MG63 (cell line): ENCODE measurements at regions not wholly inside any gene's neighbourhood (a gene's known extent, or its start where the extent isn't known, plus 50 kb on each side); places are given as distances from the start of the nearest gene placed in this dataset.

Source experiments
- DNase-seq: peaks from one replicate; pipeline ENCODE4 v3.0.0-alpha.2; 2020
- H3K27me3 ChIP-seq: fragments of 250-450 bp; sonication (Bioruptor Pico); 2 replicates; pipeline ENCODE4 v1.5.1; 2020; ENCODE audit warnings: mild to moderate bottlenecking, moderate library complexity
- H3K36me3 ChIP-seq: fragments of 250-450 bp; sonication (Bioruptor Pico); 2 replicates; pipeline ENCODE4 v1.5.1; 2020; ENCODE audit warnings: mild to moderate bottlenecking, moderate library complexity
- H3K4me3 ChIP-seq: fragments of 250-450 bp; sonication (Bioruptor Pico); 2 replicates; pipeline ENCODE4 v1.5.1; 2020; ENCODE audit warnings: mild to moderate bottlenecking, moderate library complexity
- H3K9me3 ChIP-seq: fragments of 250-450 bp; sonication (Bioruptor Pico); 2 replicates; pipeline ENCODE4 v1.5.1; 2020; ENCODE audit warnings: mild to moderate bottlenecking, moderate library complexity

DNA sequence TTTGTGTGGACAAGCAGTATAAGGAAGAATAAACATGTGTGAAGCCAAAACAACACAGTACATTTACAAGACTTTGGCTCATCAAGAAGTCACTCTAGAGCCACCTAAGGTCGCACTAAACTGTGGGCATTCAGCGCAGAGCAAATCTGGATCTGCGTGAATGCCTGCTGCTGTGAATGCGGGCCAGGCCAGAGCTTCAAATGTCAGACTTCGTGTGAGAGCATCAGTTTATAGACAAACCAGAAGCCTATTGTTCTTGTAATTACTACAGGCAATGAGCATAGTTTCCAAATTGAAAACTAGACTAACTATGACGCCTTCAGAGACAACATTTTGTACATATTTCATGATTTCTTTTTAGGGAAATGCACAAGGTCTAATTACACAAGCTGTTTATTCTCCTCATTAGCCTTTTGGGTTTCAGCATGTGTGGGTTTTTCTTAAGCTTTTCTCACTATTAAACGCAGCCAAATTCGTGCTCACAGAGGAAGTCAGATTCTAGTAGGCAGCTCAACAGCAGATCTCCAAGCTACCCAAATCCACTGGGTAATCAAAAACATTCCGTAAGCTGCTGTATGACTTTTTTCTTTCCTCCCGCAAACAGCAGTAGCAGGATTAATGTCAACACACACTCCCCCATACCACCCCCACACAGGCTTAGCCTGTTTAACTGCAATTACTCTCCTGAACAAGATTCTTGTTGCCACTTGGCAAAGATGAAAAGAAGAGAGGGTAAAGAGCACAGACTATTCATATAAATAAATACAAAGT lies 84.5 kb upstream of the SETMAR start:
- no peaks in the 10 kb centered on the region for H3K27me3 ChIP-seq
- no peaks in the 10 kb centered on the region for H3K36me3 ChIP-seq
- H3K4me3 ChIP-seq: no peak overlapping the region
- H3K9me3 ChIP-seq: no peaks in the 10 kb centered on the region
- DNase-seq: no peak

GRCh38 chr3:4219227-4219568 lies 84.0 kb upstream of the SETMAR start:
- Histone ChIP-seq H3K9me3 (no peaks in the 10 kb centered on the region), H3K27me3 (no peaks in the 10 kb centered on the region)

GRCh38 chr3:4220065-4220464 lies 83.1 kb upstream of the SETMAR start:
- Histone ChIP-seq H3K4me3 (no peak overlapping the region), H3K27me3 (no peaks in the 10 kb centered on the region), H3K9me3 (no peaks in the 10 kb centered on the region), H3K36me3 (no peaks in the 10 kb centered on the region)
- DNase-seq: no peak

More at GRCh38 chr3:4219227-4219568, 84.0 kb upstream of the SETMAR start:
- H3K4me3 ChIP-seq: no peak overlapping the region
- H3K36me3 ChIP-seq: no peaks in the 10 kb centered on the region
- DNase-seq: no peak

- Histone ChIP-seq H3K36me3 (no peaks in the 10 kb centered on the region), H3K4me3 (no peak overlapping the region), H3K27me3 (no peaks in the 10 kb centered on the region), H3K9me3 (no peaks in the 10 kb centered on the region)
- no peak for DNase-seq
These were observed 80.5 kb upstream of the SETMAR start for GRCh38 chr3:4222574-4223175.

GRCh38 chr3:4223777-4224176 lies 79.4 kb upstream of the SETMAR start:
- Histone ChIP-seq H3K4me3 (no peak overlapping the region), H3K36me3 (no peaks in the 10 kb centered on the region), H3K27me3 (no peaks in the 10 kb centered on the region), H3K9me3 (no peaks in the 10 kb centered on the region)
- no peak for DNase-seq

GRCh38 chr3:4224331-4224730 lies 78.8 kb upstream of the SETMAR start:
- no peaks in the 10 kb centered on the region for H3K9me3 ChIP-seq
- H3K4me3 ChIP-seq: no peak overlapping the region
- H3K27me3 ChIP-seq: no peaks in the 10 kb centered on the region
- DNase-seq: no peak
- no peaks in the 10 kb centered on the region for H3K36me3 ChIP-seq

DNA sequence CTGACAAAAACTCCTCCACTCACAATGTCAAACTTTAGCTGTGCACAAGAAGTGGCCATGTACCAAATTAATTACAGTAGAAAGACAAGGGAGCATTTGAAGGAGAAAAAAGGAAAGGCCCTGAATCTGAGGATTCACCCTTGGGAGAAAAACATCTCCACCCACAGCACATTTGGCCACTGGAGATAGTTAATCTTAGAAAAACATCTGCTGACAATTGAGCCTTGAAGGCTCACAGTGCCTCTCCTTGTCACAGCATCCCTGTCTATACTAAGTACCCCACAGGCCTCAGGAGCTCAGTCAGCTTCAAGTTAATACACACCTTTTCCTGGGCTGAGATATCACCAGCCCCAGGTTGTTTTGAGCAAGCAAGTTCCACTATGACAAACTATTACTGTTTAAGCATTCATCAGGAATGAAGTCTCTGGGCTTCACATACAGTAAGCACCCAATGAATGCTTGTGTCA lies 78.1 kb upstream of the SETMAR start:
- Histone ChIP-seq H3K9me3 (no peaks in the 10 kb centered on the region), H3K36me3 (no peaks in the 10 kb centered on the region), H3K27me3 (no peaks in the 10 kb centered on the region), H3K4me3 (no peak overlapping the region)
- no peak for DNase-seq

- no peak for DNase-seq
- Histone ChIP-seq H3K9me3 (no peaks in the 10 kb centered on the region), H3K27me3 (no peaks in the 10 kb centered on the region), H3K36me3 (no peaks in the 10 kb centered on the region), H3K4me3 (no peak overlapping the region)
These were observed 74.9 kb upstream of the SETMAR start for GRCh38 chr3:4228295-4228694.

- no peak for DNase-seq
- H3K27me3 ChIP-seq: no peaks in the 10 kb centered on the region
These were observed 72.1 kb upstream of the SETMAR start for GRCh38 chr3:4231041-4231440.

GRCh38 chr3:4232798-4233197 lies 70.4 kb upstream of the SETMAR start:
- Histone ChIP-seq H3K9me3 (no peaks in the 10 kb centered on the region), H3K36me3 (no peaks in the 10 kb centered on the region), H3K27me3 (no peaks in the 10 kb centered on the region), H3K4me3 (no peak overlapping the region)
- no peak for DNase-seq

More at GRCh38 chr3:4231041-4231440, 72.1 kb upstream of the SETMAR start:
- no peaks in the 10 kb centered on the region for H3K36me3 ChIP-seq
- no peaks in the 10 kb centered on the region for H3K9me3 ChIP-seq
- no peak overlapping the region for H3K4me3 ChIP-seq

GRCh38 chr3:4233488-4233887 lies 69.7 kb upstream of the SETMAR start:
- Histone ChIP-seq H3K27me3 (no peaks in the 10 kb centered on the region), H3K4me3 (no peak overlapping the region), H3K36me3 (no peaks in the 10 kb centered on the region), H3K9me3 (no peaks in the 10 kb centered on the region)
- no peak for DNase-seq

DNA sequence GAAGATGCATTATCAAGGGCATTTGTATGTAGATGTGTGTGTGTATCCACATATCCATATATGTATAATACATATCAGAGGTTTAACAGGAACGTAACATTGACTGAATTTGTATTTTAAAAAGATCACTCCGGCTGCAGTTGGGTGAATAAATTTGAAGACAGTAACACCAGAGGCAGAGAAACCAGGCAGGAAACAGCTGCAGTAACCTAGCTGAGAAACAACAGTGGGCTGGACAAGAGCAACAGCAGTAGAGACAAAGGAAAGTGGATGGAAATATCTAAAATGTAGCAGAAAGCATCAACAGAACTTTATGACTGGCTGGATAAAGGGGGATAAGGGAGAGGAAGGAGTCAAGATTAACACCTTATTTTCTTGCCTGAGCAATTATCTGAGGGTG lies 68.3 kb upstream of the SETMAR start:
- H3K36me3 ChIP-seq: no peaks in the 10 kb centered on the region
- H3K4me3 ChIP-seq: no peak overlapping the region
- H3K27me3 ChIP-seq: no peaks in the 10 kb centered on the region
- H3K9me3 ChIP-seq: no peaks in the 10 kb centered on the region
- DNase-seq: no peak

DNA sequence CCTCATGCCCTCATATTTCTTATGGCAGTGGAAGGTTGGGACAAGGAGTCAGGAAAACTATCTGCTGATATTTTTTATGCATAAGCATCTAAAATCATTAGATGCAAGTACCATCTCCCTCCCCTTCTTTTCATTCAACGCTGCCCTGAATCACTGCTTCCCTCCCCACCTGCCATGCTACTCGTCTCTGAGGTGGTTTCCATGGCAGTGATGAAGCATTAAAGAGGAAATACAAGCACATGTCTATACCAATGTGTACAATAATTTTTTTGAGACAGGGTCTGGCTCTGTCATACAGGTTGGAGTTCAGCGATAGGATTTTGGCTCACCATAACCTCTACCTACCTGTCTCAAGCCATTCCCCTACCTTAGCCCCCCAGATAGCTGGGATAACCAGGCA lies 67.5 kb upstream of the SETMAR start:
- H3K27me3 ChIP-seq: no peaks in the 10 kb centered on the region
- no peaks in the 10 kb centered on the region for H3K36me3 ChIP-seq
- H3K9me3 ChIP-seq: no peaks in the 10 kb centered on the region
- DNase-seq: no peak
- no peak overlapping the region for H3K4me3 ChIP-seq

DNA sequence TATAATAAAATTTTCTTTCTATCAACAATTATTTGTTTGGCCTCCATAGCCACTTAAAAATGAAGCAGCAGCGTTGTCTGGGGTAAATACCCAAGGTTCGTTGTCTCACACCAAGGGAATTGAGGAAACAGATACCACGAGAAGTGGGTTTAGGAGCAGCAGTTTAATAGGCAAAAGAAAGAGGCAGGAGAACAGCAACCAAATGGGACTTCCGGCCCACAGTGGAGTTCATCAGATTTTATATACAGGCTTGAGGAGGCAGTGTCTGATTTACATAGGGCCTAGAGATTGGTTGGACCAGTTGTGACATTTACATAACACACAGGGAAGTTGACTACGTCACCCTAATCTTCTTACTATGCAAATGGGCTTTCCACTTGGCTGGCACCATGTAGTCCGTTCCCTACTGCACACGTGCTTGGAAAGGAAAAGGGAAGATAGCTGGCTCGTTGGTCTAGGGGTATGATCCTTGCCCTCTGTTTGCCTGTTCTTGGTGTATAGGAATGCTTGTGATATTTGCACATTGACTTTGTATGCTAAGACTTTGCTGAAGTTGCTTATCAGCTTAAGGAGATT lies 61.5 kb upstream of the SETMAR start:
- Histone ChIP-seq H3K9me3 (no peaks in the 10 kb centered on the region), H3K4me3 (no peak overlapping the region), H3K36me3 (no peaks in the 10 kb centered on the region), H3K27me3 (no peaks in the 10 kb centered on the region)
- DNase-seq: no peak

DNA sequence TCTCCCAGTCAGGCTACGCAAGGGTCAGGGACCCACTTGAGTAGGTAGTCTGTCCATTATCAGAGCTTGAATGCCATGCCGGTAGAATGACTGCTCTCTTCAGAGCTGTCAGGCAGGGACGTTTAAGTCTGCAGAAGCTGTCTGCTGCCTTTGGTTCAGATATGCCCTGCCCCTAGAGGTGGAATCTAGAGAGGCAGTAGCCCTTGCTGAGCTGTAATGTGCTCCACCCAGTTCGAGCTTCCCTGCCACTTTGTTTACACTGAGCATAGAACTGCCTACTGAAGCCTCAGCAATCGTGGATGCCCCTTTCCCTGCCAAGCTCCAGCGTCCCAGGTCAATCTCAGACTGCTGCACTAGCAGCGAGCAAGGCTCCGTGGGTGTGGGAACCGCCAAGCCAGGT lies 57.5 kb upstream of the SETMAR start:
- no peaks in the 10 kb centered on the region for H3K9me3 ChIP-seq
- DNase-seq: no peak
- no peak overlapping the region for H3K4me3 ChIP-seq
- no peaks in the 10 kb centered on the region for H3K36me3 ChIP-seq
- no peaks in the 10 kb centered on the region for H3K27me3 ChIP-seq

GRCh38 chr3:4247391-4247790 lies 55.8 kb upstream of the SETMAR start:
- Histone ChIP-seq H3K4me3 (no peak overlapping the region), H3K36me3 (no peaks in the 10 kb centered on the region), H3K9me3 (no peaks in the 10 kb centered on the region), H3K27me3 (no peaks in the 10 kb centered on the region)
- DNase-seq: no peak

DNA sequence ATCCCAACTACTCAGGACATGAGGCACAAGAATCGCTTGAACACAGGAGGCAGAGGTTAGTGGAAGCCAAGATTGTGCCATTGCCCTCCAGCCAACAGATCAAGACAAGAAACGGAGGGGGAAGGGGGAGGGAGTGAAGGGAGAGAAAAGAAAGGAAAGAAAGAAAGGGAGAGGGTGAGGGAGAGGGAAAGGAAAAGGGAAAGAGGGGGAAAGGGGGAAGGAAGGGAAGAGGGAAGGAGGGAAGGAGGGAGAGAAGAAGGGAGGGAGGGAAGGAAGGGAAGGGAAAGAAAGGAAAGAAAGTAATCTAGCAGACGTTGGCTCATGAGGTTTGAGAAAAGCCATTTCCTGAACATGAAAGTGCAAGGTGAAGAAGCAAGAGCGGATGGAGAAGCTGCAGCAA lies 53.1 kb upstream of the SETMAR start:
- DNase-seq: no peak
- Histone ChIP-seq H3K9me3 (no peaks in the 10 kb centered on the region), H3K36me3 (no peaks in the 10 kb centered on the region), H3K4me3 (no peak overlapping the region), H3K27me3 (no peaks in the 10 kb centered on the region)

GRCh38 chr3:4251412-4251811 lies 51.8 kb upstream of the SETMAR start:
- Histone ChIP-seq H3K9me3 (no peaks in the 10 kb centered on the region), H3K4me3 (no peak overlapping the region), H3K36me3 (no peaks in the 10 kb centered on the region), H3K27me3 (no peaks in the 10 kb centered on the region)
- DNase-seq: no peak
